Colonic mucosa (tissue), 4 donors: ENCODE measurements at regions not wholly inside any gene's neighbourhood (a gene's known extent, or its start where the extent isn't known, plus 50 kb on each side); places are given as distances from the start of the nearest gene placed in this dataset.

Source experiments
- DNase-seq: peaks from one replicate; pipeline ENCODE4 v3.0.0-alpha.2; 2020
- H3K27ac ChIP-seq: fragments of 200-600 bp; one replicate; pipeline ENCODE4 v1.8.0; 2021
- H3K27me3 ChIP-seq: fragments of 200-600 bp; one replicate; pipeline ENCODE4 v1.8.0; 2021
- H3K36me3 ChIP-seq: fragments of 200-600 bp; one replicate; pipeline ENCODE4 v1.8.0; 2021
- H3K4me1 ChIP-seq: fragments of 200-600 bp; one replicate; pipeline ENCODE4 v1.8.0; 2021; ENCODE audit warnings: mild to moderate bottlenecking
- H3K4me3 ChIP-seq: fragments of 200-600 bp; one replicate; pipeline ENCODE4 v1.8.0; 2021
- H3K9ac ChIP-seq, 2 donors: one replicate each; pipeline ENCODE4 v1.7.0; 2013; ENCODE audit warnings: control low read depth in 2 of 2, low read depth in 2 of 2, low read length in 2 of 2
- H3K9me3 ChIP-seq: fragments of 200-600 bp; one replicate; pipeline ENCODE4 v1.8.0; 2021
- intact Hi-C: fragments of 100-400 bp; cut with DNase I; formaldehyde crosslinking; loops from one replicate; pipeline ENCODE4 v1.14.1; 2022
- TF ChIP-seq, protein P1 (sequence below): fragments of 200-600 bp; IDR thresholded peaks from one replicate; pipeline ENCODE4 v1.8.0; 2022; ENCODE audit warnings: antibody characterized with exemption, mild to moderate bottlenecking
- donor health status: healthy.
- donor health status: DM: no; HTN: no; CAD: no.
- donor health status: DM: no; HTN: no; CAD: no.

DNA sequence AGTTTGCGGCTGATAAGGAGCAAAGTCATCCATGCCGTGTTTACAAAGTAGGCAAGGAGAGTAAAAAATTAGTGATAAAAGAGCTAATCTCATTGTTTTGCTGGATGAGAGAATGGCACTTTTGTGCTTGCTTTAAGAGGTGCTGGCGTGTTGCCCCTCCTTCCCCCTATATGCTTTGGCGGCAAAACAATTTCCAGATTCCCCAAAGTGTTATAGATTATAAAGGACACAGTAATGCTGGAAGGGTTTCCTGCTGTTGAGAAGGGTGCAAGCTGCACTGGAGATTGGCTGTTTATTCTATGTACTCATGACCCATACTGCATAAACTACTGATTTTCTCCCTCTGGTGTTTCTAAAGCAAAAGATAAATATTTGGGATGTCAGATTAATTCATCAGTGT lies 338.9 kb upstream of the MAP3K7 start:
- Histone ChIP-seq H3K4me1 (no peaks in the 10 kb centered on the region), H3K4me3 (no peak overlapping the region), H3K27ac (no peak overlapping the region), H3K9ac (no peak overlapping the region), H3K36me3 (no peaks in the 10 kb centered on the region), H3K9me3 (no peaks in the 10 kb centered on the region), H3K27me3 (no peaks in the 10 kb centered on the region)
- TF ChIP-seq, protein P1, sequence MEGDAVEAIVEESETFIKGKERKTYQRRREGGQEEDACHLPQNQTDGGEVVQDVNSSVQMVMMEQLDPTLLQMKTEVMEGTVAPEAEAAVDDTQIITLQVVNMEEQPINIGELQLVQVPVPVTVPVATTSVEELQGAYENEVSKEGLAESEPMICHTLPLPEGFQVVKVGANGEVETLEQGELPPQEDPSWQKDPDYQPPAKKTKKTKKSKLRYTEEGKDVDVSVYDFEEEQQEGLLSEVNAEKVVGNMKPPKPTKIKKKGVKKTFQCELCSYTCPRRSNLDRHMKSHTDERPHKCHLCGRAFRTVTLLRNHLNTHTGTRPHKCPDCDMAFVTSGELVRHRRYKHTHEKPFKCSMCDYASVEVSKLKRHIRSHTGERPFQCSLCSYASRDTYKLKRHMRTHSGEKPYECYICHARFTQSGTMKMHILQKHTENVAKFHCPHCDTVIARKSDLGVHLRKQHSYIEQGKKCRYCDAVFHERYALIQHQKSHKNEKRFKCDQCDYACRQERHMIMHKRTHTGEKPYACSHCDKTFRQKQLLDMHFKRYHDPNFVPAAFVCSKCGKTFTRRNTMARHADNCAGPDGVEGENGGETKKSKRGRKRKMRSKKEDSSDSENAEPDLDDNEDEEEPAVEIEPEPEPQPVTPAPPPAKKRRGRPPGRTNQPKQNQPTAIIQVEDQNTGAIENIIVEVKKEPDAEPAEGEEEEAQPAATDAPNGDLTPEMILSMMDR, result no peak
- intact Hi-C loops, result no loop called here
- no peak for DNase-seq

DNA sequence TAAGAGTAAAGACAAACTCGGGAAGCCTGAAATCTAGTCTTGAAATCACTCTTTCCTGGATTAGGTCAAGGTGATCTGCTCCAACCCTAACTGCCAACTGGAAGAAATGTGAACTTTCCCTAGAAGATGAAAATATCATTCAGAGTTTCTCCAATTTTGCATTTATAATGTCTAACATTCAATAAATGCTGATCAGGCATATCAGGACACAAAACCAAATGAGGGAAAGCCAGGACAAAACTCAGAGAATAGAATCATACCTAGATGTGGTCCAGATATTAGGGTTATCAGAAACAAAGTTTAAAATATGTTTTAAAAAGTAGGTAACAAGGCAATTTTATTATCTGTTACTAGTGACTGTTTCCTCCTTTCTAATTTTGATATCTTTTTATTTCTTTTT lies 335.5 kb upstream of the MAP3K7 start:
- Histone ChIP-seq H3K27me3 (no peaks in the 10 kb centered on the region), H3K4me3 (no peak overlapping the region), H3K4me1 (no peaks in the 10 kb centered on the region), H3K27ac (no peak overlapping the region), H3K9me3 (no peaks in the 10 kb centered on the region), H3K36me3 (no peaks in the 10 kb centered on the region), H3K9ac (no peak overlapping the region)
- no peak for DNase-seq
- TF ChIP-seq, protein P1, result no peak
- intact Hi-C loops, result no loop called here

DNA sequence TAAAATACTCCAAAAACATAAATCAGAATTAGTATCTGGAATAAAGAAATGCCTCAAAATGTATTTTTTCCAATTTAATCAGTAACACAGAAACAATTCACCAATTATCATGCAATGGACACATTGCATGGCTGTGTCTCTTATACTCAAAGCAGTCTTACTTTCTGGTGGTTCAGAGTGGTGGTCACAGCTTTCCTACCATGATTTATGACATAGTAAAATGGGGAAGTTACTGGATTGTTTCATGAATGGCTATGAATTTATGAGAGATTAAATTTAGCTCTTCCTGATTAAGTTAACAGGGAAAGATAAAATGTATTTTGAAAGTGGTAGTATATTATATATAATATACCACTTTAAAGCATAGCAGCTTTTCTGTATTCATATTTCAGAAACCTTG lies 331.5 kb upstream of the MAP3K7 start:
- H3K27me3 ChIP-seq, result no peaks in the 10 kb centered on the region
- no peaks in the 10 kb centered on the region for H3K9me3 ChIP-seq
- no peak overlapping the region for H3K4me3 ChIP-seq
- TF ChIP-seq, protein P1, result no peak
- no peak overlapping the region for H3K9ac ChIP-seq
- H3K36me3 ChIP-seq, result no peaks in the 10 kb centered on the region
- no peak overlapping the region for H3K27ac ChIP-seq
- no peak for DNase-seq
- intact Hi-C loops, result no loop called here
- no peaks in the 10 kb centered on the region for H3K4me1 ChIP-seq

DNA sequence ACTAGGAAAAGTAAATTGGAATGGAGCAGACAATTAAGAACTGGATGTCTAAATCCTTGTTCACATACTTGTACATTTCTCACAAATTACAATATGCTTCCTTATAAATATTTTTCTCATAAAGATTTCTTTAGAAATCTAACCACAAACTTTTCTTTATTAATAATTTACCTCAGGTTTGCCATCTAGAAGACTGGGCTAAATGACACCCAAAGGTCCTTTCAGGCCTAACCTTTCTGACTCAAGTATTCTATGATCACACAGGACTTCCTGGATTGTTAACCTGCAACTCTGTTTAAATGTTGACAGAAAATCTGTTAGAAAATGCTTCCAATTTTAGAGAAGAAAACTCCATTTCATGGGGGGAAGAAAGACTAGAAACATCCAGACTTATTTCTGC lies 330.5 kb upstream of the MAP3K7 start:
- no peaks in the 10 kb centered on the region for H3K36me3 ChIP-seq
- intact Hi-C loops, result no loop called here
- H3K27ac ChIP-seq, result no peak overlapping the region
- H3K4me3 ChIP-seq, result no peak overlapping the region
- no peaks in the 10 kb centered on the region for H3K9me3 ChIP-seq
- no peaks in the 10 kb centered on the region for H3K4me1 ChIP-seq
- H3K9ac ChIP-seq, result no peak overlapping the region
- H3K27me3 ChIP-seq, result no peaks in the 10 kb centered on the region
- TF ChIP-seq, protein P1, result no peak
- DNase-seq, result no peak

DNA sequence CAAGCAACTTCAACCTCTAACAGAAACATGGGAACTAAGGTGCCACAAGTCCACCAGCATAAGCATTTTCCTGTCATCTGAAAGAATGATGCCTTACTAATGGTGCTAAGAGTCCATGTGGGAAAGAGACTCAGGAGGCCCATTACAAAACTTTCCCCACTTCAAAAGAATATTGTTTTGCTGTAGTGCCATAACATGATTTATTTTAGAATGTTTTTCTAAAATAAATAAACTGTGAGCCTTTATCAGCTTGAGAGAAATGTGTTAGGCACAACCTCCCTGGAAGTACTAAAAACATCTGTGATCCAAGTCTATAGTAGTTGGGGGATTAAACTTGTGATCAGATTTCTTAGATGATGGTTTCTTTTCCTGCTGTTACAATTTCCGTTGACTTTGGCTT lies 330.1 kb upstream of the MAP3K7 start:
- no peak for DNase-seq
- no peak overlapping the region for H3K27ac ChIP-seq
- no peak overlapping the region for H3K4me3 ChIP-seq
- H3K9me3 ChIP-seq, result no peaks in the 10 kb centered on the region
- no peaks in the 10 kb centered on the region for H3K4me1 ChIP-seq
- H3K9ac ChIP-seq, result no peak overlapping the region
- H3K36me3 ChIP-seq, result no peaks in the 10 kb centered on the region
- intact Hi-C loops, result no loop called here
- H3K27me3 ChIP-seq, result no peaks in the 10 kb centered on the region
- TF ChIP-seq, protein P1, result no peak
